Gastroesophageal sphincter (tissue), 4 donors: ENCODE measurements at regions not wholly inside any gene's neighbourhood (a gene's known extent, or its start where the extent isn't known, plus 50 kb on each side); places are given as distances from the start of the nearest gene placed in this dataset.
A peak's percentile ranks its signal among the peaks of the same experiment; 100 is the strongest.

Experiments used
- ATAC-seq: fragments of 150-250 bp; one replicate; pipeline ENCODE4 v1.9.1; 2016; ENCODE audit warnings: mild to moderate bottlenecking, moderate library complexity
- H3K27ac ChIP-seq, 4 donors: fragments of 200-600 bp; sonication (generic) in 3 of 4; 1 replicate in 3 of 4; 2 replicates in 1 of 4; pipeline ENCODE4 v1.5.1; 2016 to 2019
- H3K27me3 ChIP-seq: fragments of 200-600 bp; sonication (generic); one replicate; pipeline ENCODE4 v1.5.1; 2019
- H3K36me3 ChIP-seq, 2 donors: fragments of 200-600 bp; sonication (generic); one replicate each; pipeline ENCODE4 v1.5.1; 2019; ENCODE audit warnings: control low read depth in 1 of 2
- H3K4me1 ChIP-seq, 3 donors: fragments of 200-600 bp; sonication (generic); 1 replicate in 2 of 3; 2 replicates in 1 of 3; pipeline ENCODE4 v1.5.1; 2016 to 2019; ENCODE audit warnings: control low read depth in 2 of 3
- H3K4me3 ChIP-seq, 2 donors: fragments of 200-600 bp; sonication (generic); one replicate each; pipeline ENCODE4 v1.5.1; 2019; ENCODE audit warnings: mild to moderate bottlenecking in 1 of 2, moderate library complexity in 1 of 2
- H3K9me3 ChIP-seq, 3 donors: fragments of 200-600 bp; sonication (generic); one replicate each; pipeline ENCODE4 v1.5.1; 2017 to 2019; ENCODE audit warnings: control low read depth in 2 of 3
- CTCF ChIP-seq, 4 experiments: fragments of 200-600 bp in 2 of 4; fragments of 450-650 bp in 2 of 4; sonication (generic) in 1 of 4; IDR thresholded peaks; one replicate each; pipeline ENCODE4 v1.5.1; 2017 to 2019; ENCODE audit warnings: antibody characterized with exemption in 4 of 4, mild to moderate bottlenecking in 2 of 4, moderate library complexity in 2 of 4
- EP300 ChIP-seq: sonication (generic); formaldehyde crosslinking; IDR thresholded peaks from one replicate; pipeline ENCODE4 v1.6.1; 2017; ENCODE audit warnings: antibody characterized with exemption, mild to moderate bottlenecking
- POLR2A ChIP-seq, 2 donors: fragments of 450-650 bp; IDR thresholded peaks; one replicate each; pipeline ENCODE4 v1.6.1; 2017; ENCODE audit warnings: antibody characterized with exemption in 2 of 2, mild to moderate bottlenecking in 2 of 2, moderate library complexity in 1 of 2
- POLR2AphosphoS5 ChIP-seq: sonication (generic); formaldehyde crosslinking; IDR thresholded peaks from one replicate; pipeline ENCODE4 v1.6.1; 2017; ENCODE audit warnings: antibody characterized with exemption
- WGBS, 2 donors: methylation state at CpG; one replicate each; pipeline ENCODE4 v1.1.5; 2018; ENCODE audit warnings: low coverage in 1 of 2; 5-methylcytosine and 5-hydroxymethylcytosine counted together

DNA sequence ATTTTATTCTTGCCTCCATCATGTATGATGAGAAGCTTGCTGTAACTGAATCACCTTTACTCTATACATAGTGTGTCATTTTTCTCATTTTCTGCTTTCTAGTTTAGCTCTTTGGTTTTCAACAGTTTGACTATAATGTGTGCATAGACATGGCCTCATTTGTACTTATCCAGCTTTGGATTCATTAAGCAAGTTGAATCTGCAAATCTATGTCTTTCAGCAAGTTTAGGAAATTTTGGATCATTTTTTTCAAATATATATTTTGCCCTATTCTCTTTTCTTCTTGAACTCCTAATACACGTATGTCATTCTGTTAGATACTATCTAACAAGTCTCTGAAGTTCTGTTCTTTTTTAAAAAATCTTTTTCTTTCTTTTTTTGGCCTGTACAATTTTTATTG, 57.8 kb downstream of the PRLHR start:
- 63 to 87% methylated on average over 1 of the region's 1 CpG for WGBS, 2 donors
- Histone ChIP-seq H3K4me1 (no peaks in the 10 kb centered on the region), H3K27ac (no peak overlapping the region), H3K9me3 (no peaks in the 10 kb centered on the region), H3K27me3 (peaks cover 13% of the 10 kb centered on the region), H3K36me3 (no peaks in the 10 kb centered on the region), H3K4me3 (no peak overlapping the region)
- no peak for ATAC-seq
- TF ChIP-seq POLR2A (IDR thresholded peaks at IDR 0.05) (no peak), POLR2AphosphoS5 (no peak), EP300 (no peak), CTCF (IDR thresholded peaks at IDR 0.05) (no peak)

- no peak overlapping the region for H3K27ac ChIP-seq
- no peak for ATAC-seq
- H3K36me3 ChIP-seq = no peaks in the 10 kb centered on the region
- H3K4me3 ChIP-seq = no peak overlapping the region
- no peaks in the 10 kb centered on the region for H3K27me3 ChIP-seq
- no peaks in the 10 kb centered on the region for H3K9me3 ChIP-seq
- TF ChIP-seq POLR2A (IDR thresholded peaks at IDR 0.05) (no peak), EP300 (no peak), CTCF (IDR thresholded peaks at IDR 0.05) (no peak), POLR2AphosphoS5 (no peak)
- 76 to 95% methylated on average over 3 of the region's 3 CpGs for WGBS, 2 donors
- no peaks in the 10 kb centered on the region for H3K4me1 ChIP-seq
Measured at GRCh38 chr10:118534136-118534535, 61.3 kb downstream of the PRLHR start.

GRCh38 chr10:118531105-118531852, 64.2 kb downstream of the PRLHR start:
- no peaks in the 10 kb centered on the region for H3K4me1 ChIP-seq
- H3K36me3 ChIP-seq = no peaks in the 10 kb centered on the region
- H3K27ac ChIP-seq = no peak overlapping the region
- ATAC-seq = peak; percentile 61
- no peak overlapping the region for H3K4me3 ChIP-seq
- TF ChIP-seq CTCF (IDR thresholded peaks at IDR 0.05) (no peak), POLR2A (IDR thresholded peaks at IDR 0.05) (no peak), EP300 (no peak), POLR2AphosphoS5 (no peak)
- no peaks in the 10 kb centered on the region for H3K9me3 ChIP-seq
- WGBS, 2 donors = 57 to 81% methylated on average over 5 to 10 of the region's 12 CpGs
- H3K27me3 ChIP-seq = no peaks in the 10 kb centered on the region

DNA sequence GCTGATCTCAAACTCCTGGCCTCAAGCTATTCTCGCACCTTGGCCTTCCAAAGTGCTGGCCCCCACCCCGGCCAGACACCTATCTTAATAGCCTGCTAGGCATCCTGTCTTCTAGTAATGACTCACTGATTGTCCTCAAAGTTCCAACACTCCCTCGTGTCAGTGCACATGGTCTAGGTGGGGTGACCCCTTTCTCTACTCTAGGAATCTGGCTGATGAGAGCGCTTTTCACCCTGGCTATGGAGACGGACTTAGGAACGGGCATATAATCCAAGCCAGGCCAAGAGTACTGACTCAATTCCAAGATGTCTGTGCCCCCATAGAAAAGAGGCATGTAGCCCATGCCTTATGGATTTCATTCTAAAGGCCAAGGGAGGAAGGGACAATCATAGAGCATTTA, 67.0 kb downstream of the PRLHR start:
- no peaks in the 10 kb centered on the region for H3K9me3 ChIP-seq
- no peak overlapping the region for H3K4me3 ChIP-seq
- no peaks in the 10 kb centered on the region for H3K36me3 ChIP-seq
- no peak for TF ChIP-seq POLR2AphosphoS5
- no peak for TF ChIP-seq POLR2A (IDR thresholded peaks at IDR 0.05)
- TF ChIP-seq CTCF (IDR thresholded peaks at IDR 0.05) = no peak
- no peak for TF ChIP-seq EP300
- no peaks in the 10 kb centered on the region for H3K4me1 ChIP-seq
- ATAC-seq = no peak
- H3K27me3 ChIP-seq = no peaks in the 10 kb centered on the region
- WGBS, 2 donors = 90 to 100% methylated on average over 2 to 3 of the region's 6 CpGs
- no peak overlapping the region for H3K27ac ChIP-seq

DNA sequence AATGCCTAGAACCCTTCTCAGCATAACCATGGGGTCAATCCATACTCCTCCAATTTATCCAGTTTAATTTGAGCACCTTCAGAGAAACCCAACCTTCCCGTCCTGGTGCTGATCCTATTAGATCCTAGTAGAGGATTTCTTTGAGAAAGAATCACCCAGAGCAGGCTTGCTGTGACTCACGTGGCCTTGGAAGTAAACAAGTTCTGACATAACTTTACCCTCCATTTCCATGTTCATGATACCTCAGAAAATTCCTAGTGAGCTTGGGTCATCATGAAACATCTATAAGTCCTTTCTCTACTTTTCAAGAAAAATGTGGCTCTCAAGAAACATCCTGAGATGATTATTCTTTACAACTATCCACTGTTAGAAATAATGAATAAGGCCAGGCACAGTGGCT, 71.7 kb downstream of the PRLHR start:
- 55 to 66% methylated on average over 2 of the region's 2 CpGs for WGBS, 2 donors
- Histone ChIP-seq H3K9me3 (peaks cover 0 to 4% (median 0%) of the 10 kb centered on the region in 3 donors), H3K27ac (no peak overlapping the region), H3K4me3 (no peak overlapping the region), H3K36me3 (no peaks in the 10 kb centered on the region), H3K27me3 (no peaks in the 10 kb centered on the region), H3K4me1 (no peaks in the 10 kb centered on the region)
- no peak for TF ChIP-seq POLR2AphosphoS5
- TF ChIP-seq EP300 = no peak
- no peak for TF ChIP-seq CTCF (IDR thresholded peaks at IDR 0.05)
- no peak for TF ChIP-seq POLR2A (IDR thresholded peaks at IDR 0.05)
- ATAC-seq = no peak
